ENCODE measurements at regions not wholly inside any gene's neighbourhood (a gene's known extent, or its start where the extent isn't known, plus 50 kb on each side); places are given as distances from the start of the nearest gene placed in this dataset.

- TF ChIP-seq, protein P1, sequence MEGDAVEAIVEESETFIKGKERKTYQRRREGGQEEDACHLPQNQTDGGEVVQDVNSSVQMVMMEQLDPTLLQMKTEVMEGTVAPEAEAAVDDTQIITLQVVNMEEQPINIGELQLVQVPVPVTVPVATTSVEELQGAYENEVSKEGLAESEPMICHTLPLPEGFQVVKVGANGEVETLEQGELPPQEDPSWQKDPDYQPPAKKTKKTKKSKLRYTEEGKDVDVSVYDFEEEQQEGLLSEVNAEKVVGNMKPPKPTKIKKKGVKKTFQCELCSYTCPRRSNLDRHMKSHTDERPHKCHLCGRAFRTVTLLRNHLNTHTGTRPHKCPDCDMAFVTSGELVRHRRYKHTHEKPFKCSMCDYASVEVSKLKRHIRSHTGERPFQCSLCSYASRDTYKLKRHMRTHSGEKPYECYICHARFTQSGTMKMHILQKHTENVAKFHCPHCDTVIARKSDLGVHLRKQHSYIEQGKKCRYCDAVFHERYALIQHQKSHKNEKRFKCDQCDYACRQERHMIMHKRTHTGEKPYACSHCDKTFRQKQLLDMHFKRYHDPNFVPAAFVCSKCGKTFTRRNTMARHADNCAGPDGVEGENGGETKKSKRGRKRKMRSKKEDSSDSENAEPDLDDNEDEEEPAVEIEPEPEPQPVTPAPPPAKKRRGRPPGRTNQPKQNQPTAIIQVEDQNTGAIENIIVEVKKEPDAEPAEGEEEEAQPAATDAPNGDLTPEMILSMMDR (IDR thresholded peaks at IDR 0.05) = no peak
- TF ChIP-seq POLR2A (IDR thresholded peaks at IDR 0.05) (no peak), EP300 (IDR thresholded peaks at IDR 0.05) (no peak)
Measured at GRCh38 chr5:113939988-113940387, 421.9 kb upstream of the KCNN2 start.
